Endodermal cell (in vitro differentiated cells): ENCODE measurements at regions not wholly inside any gene's neighbourhood (a gene's known extent, or its start where the extent isn't known, plus 50 kb on each side); places are given as distances from the start of the nearest gene placed in this dataset.

Source experiments
- DNase-seq: peaks from one replicate; pipeline ENCODE4 v3.0.0-alpha.2; 2017
- H3K27ac ChIP-seq: 2 replicates; pipeline ENCODE4 v1.5.1; 2013; ENCODE audit warnings: mild to moderate bottlenecking, low read depth, low read length, moderate library complexity
- H3K27me3 ChIP-seq: 2 replicates; pipeline ENCODE4 v1.6.1; 2013; ENCODE audit warnings: mild to moderate bottlenecking, low read length, moderate library complexity; ENCODE audit not compliant: insufficient read depth, control insufficient read depth, poor library complexity, severe bottlenecking
- H3K36me3 ChIP-seq: 2 replicates; pipeline ENCODE4 v1.7.0; 2013; ENCODE audit warnings: mild to moderate bottlenecking, low read length, moderate library complexity; ENCODE audit not compliant: control insufficient read depth, insufficient read depth
- H3K4me1 ChIP-seq: one replicate; pipeline ENCODE4 v1.7.0; 2013; ENCODE audit warnings: low read length; ENCODE audit not compliant: control insufficient read depth, insufficient read depth
- H3K4me3 ChIP-seq: 2 replicates; pipeline ENCODE4 v1.5.1; 2013; ENCODE audit warnings: mild to moderate bottlenecking, low read length, moderate library complexity
- H3K9ac ChIP-seq: 2 replicates; pipeline ENCODE4 v1.6.1; 2013; ENCODE audit warnings: mild to moderate bottlenecking, low read length, moderate library complexity; ENCODE audit not compliant: poor library complexity, severe bottlenecking; ENCODE audit errors: extremely low read depth
- H3K9me3 ChIP-seq: 2 replicates; pipeline ENCODE4 v1.6.1; 2013; ENCODE audit warnings: mild to moderate bottlenecking, low read length, moderate library complexity; ENCODE audit not compliant: control insufficient read depth
- H3K27ac Mint-ChIP-seq: 2 replicates; pipeline ENCODE4 v1.8.0; 2020; ENCODE audit warnings: mixed read lengths
- H3K27me3 Mint-ChIP-seq: 2 replicates; pipeline ENCODE4 v1.8.0; 2021; ENCODE audit warnings: mild to moderate bottlenecking, mixed read lengths; ENCODE audit not compliant: insufficient read depth
- H3K36me3 Mint-ChIP-seq: 2 replicates; pipeline ENCODE4 v1.8.0; 2020; ENCODE audit warnings: low read depth, mixed read lengths
- H3K4me1 Mint-ChIP-seq: 2 replicates; pipeline ENCODE4 v1.8.0; 2020; ENCODE audit warnings: mixed read lengths
- H3K4me3 Mint-ChIP-seq: 2 replicates; pipeline ENCODE4 v1.8.0; 2020; ENCODE audit warnings: mild to moderate bottlenecking, moderate library complexity, mixed read lengths
- H3K9me3 Mint-ChIP-seq: 2 replicates; pipeline ENCODE4 v1.8.0; 2020; ENCODE audit warnings: mild to moderate bottlenecking, mixed read lengths
- WGBS, 2 experiments: methylation state at CpG; one replicate each; pipeline versions ENCODE4 v1.1.5 to v1.1.7; 2013; ENCODE audit warnings: missing lambda C conversion rate in 2 of 2, mixed read lengths in 1 of 2; ENCODE audit not compliant: insufficient coverage in 1 of 2, insufficient read length in 1 of 2; 5-methylcytosine and 5-hydroxymethylcytosine counted together
- TF ChIP-seq, protein P1 (sequence below): fragments of 200-600 bp; sonication (generic); conservative IDR thresholded peaks from 2 replicates; pipeline ENCODE4 v1.5.0; 2021; ENCODE audit warnings: antibody characterized with exemption, mild to moderate bottlenecking

DNA sequence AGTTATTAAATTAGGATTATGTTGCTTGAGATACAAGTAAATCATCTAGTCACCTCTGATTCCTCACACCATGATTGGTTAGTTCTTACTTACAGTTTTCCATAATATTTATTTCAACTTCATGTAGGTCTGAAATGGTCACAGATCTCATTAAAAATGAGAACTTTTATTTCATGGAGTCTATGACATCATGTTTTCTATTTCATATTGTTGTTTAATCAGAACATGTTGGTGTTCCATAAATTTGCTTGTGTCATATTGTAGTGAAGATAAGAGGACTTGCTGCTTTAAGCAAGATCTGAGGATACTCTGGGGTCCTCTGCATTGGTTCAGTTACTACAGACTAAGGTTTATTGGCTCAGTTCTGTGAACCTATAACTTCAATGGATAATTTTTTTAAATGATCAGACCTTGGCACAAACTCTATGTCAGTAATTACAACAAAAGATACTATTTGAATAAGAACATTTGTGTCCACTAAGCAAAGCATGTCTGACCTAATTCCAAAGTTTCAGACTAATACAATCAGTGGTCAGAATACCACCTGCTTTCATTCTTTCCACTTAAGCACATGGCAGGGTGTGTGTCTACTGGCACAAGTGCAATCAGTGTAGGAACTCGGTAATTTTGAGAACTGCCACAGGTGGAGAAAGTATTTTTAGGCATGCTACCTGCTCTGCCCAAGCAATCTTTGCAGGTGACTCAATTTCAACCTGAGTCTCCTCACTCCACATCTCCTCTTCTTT lies 68.5 kb downstream of the CCDC71L start:
- H3K9me3 Mint-ChIP-seq = peaks cover 2% of the 10 kb centered on the region
- H3K27me3 Mint-ChIP-seq = peaks cover 5% of the 10 kb centered on the region
- DNase-seq = no peak
- H3K27me3 ChIP-seq = no peaks in the 10 kb centered on the region
- no peak overlapping the region for H3K9ac ChIP-seq
- H3K27ac ChIP-seq = no peak overlapping the region
- H3K27ac Mint-ChIP-seq = no peak overlapping the region
- H3K4me1 ChIP-seq = peaks cover 6% of the 10 kb centered on the region
- H3K4me1 Mint-ChIP-seq = peaks cover 9% of the 10 kb centered on the region
- H3K36me3 Mint-ChIP-seq = no peaks in the 10 kb centered on the region
- no peaks in the 10 kb centered on the region for H3K9me3 ChIP-seq
- no peak overlapping the region for H3K4me3 Mint-ChIP-seq
- WGBS, 2 experiments = 88 to 100% methylated on average over 1 of the region's 1 CpG
- H3K4me3 ChIP-seq = no peak overlapping the region
- TF ChIP-seq, protein P1, sequence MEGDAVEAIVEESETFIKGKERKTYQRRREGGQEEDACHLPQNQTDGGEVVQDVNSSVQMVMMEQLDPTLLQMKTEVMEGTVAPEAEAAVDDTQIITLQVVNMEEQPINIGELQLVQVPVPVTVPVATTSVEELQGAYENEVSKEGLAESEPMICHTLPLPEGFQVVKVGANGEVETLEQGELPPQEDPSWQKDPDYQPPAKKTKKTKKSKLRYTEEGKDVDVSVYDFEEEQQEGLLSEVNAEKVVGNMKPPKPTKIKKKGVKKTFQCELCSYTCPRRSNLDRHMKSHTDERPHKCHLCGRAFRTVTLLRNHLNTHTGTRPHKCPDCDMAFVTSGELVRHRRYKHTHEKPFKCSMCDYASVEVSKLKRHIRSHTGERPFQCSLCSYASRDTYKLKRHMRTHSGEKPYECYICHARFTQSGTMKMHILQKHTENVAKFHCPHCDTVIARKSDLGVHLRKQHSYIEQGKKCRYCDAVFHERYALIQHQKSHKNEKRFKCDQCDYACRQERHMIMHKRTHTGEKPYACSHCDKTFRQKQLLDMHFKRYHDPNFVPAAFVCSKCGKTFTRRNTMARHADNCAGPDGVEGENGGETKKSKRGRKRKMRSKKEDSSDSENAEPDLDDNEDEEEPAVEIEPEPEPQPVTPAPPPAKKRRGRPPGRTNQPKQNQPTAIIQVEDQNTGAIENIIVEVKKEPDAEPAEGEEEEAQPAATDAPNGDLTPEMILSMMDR = no peak
- H3K36me3 ChIP-seq = no peaks in the 10 kb centered on the region

DNA sequence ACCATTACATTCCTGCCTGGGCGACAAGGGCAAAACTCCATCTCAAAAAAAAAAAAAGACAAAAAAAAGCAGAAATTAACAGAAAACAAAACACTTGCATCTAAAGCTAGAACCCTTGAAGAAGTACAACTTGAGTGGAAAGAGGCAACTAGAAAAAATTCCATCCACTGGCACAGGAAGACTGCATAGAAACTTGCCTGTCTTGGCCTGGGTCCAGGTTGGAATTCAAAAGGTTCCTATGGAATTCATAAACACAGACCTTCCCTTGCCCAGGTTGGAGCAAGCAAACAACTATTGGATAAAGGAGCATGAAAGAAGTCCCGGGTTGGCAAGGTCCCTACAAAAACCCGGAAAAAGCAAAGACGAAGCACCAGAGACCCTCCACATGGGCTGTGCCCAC lies 69.8 kb downstream of the CCDC71L start:
- DNase-seq = no peak
- H3K27ac Mint-ChIP-seq = no peak overlapping the region
- no peak overlapping the region for H3K4me3 Mint-ChIP-seq
- H3K27me3 Mint-ChIP-seq = peaks cover 4% of the 10 kb centered on the region
- no peak overlapping the region for H3K27ac ChIP-seq
- peaks cover 9% of the 10 kb centered on the region for H3K4me1 Mint-ChIP-seq
- no peaks in the 10 kb centered on the region for H3K36me3 ChIP-seq
- H3K4me1 ChIP-seq = peaks cover 6% of the 10 kb centered on the region
- no peak overlapping the region for H3K9ac ChIP-seq
- no peak overlapping the region for H3K4me3 ChIP-seq
- H3K9me3 Mint-ChIP-seq = peaks cover 2% of the 10 kb centered on the region
- 95 to 100% methylated on average over 1 to 4 of the region's 4 CpGs for WGBS, 2 experiments
- no peaks in the 10 kb centered on the region for H3K9me3 ChIP-seq
- no peaks in the 10 kb centered on the region for H3K36me3 Mint-ChIP-seq
- H3K27me3 ChIP-seq = no peaks in the 10 kb centered on the region
- TF ChIP-seq, protein P1 = no peak

DNA sequence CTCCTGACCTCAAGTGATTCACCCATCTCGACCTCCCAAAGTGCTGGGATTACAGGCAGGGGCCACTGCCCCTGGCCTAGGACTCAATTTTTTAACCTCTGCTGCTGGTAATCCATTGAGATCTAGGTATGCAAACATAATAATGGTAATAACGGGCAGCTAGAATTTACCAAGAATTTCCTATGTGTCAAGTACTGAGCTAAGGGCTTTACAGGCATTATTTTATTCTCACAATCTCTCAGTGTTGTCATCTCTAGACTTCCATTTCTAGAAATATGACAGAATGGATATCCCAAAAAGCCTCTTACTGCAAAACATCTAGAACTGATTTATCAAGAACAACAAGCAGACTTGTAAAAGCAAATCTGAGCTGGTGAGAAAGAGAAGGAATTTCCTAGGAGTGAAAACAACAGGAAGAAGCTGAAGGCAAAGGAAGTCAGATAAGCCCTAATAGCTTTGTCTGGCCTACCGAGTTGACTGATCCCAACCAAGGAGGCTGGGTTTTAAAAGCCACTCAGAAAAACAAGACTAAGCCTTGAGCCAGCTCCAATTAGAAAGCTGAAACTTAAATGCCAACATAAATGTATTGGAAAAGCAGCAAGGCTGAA lies 70.6 kb downstream of the CCDC71L start:
- H3K9ac ChIP-seq = no peak overlapping the region
- peak overlapping the region; percentile 81 for H3K27ac Mint-ChIP-seq
- H3K27me3 ChIP-seq = no peaks in the 10 kb centered on the region
- no peak overlapping the region for H3K4me3 ChIP-seq
- H3K27me3 Mint-ChIP-seq = peaks cover 4% of the 10 kb centered on the region
- H3K9me3 Mint-ChIP-seq = peaks cover 2% of the 10 kb centered on the region
- H3K9me3 ChIP-seq = no peaks in the 10 kb centered on the region
- no peaks in the 10 kb centered on the region for H3K36me3 Mint-ChIP-seq
- no peak overlapping the region for H3K27ac ChIP-seq
- no peak overlapping the region for H3K4me3 Mint-ChIP-seq
- H3K4me1 ChIP-seq = peaks cover 6% of the 10 kb centered on the region
- WGBS, 2 experiments = 72 to 74% methylated on average over 2 to 3 of the region's 3 CpGs
- peaks cover 9% of the 10 kb centered on the region for H3K4me1 Mint-ChIP-seq
- no peak for DNase-seq
- no peaks in the 10 kb centered on the region for H3K36me3 ChIP-seq
- TF ChIP-seq, protein P1 = no peak
